K562 (cell line): ENCODE measurements at regions not wholly inside any gene's neighbourhood (a gene's known extent, or its start where the extent isn't known, plus 50 kb on each side); places are given as distances from the start of the nearest gene placed in this dataset.

Experiments used
- ATAC-seq: fragments of 200-7000 bp; cut with Tn5 transposase; 3 replicates; pipeline ENCODE4 v1.9.1; 2020; ENCODE audit warnings: moderate library complexity
- BruUV-seq: library from RNA; stranded (reverse); fragments of 400-500 nt; replicated peaks from 2 replicates; lab custom pipeline; 2021; lab: Mats Ljungman, UMichigan
- CTCF ChIA-PET: fragments of 300-600 bp; formaldehyde crosslinking; extraction: SDS; loops from one replicate; lab custom pipeline; 2021; ENCODE audit warnings: low intra/inter-chr PET ratio; lab: Yijun Ruan, JAX
- POLR2A ChIA-PET: fragments of 300-600, 350-650 bp; sonication (Branson Sonifier 250); formaldehyde crosslinking; extraction: SDS; loops from one replicate; lab custom pipeline; 2021; ENCODE audit warnings: antibody characterized with exemption, inconsistent platforms; lab: Yijun Ruan, JAX
- DNase-seq, 4 experiments: peaks; one replicate each; pipeline versions ENCODE4 v3.0.0 to v3.0.0-alpha.2; 2011 to 2018; ENCODE audit warnings: low spot score in 3 of 4, mixed read lengths in 3 of 4; ENCODE audit errors: extremely low read depth in 1 of 4
- FAIRE-seq: peaks from 2 replicates; lab custom pipeline; 2011; peaks lifted over from hg19 to GRCh38; lab: Jason Lieb, UNC
- H2AFZ ChIP-seq: 2 replicates; pipeline ENCODE4 v1.6.0; 2011; ENCODE audit warnings: low read depth, low read length, control low read depth, inconsistent platforms
- H3K27ac ChIP-seq: fragments of 200-600 bp; 3 replicates; pipeline ENCODE4 v1.8.0; 2011; ENCODE audit warnings: low read depth, mild to moderate bottlenecking, control low read depth, inconsistent platforms, low read length, moderate library complexity, mixed read lengths; ENCODE audit errors: extremely low read depth
- H3K27me3 ChIP-seq, 2 experiments: fragments of 300-600 bp in 1 of 2; 2 replicates in 1 of 2; 3 replicates in 1 of 2; pipeline versions ENCODE4 v1.6.0 to v1.8.0; 2011; ENCODE audit warnings: inconsistent platforms in 2 of 2, low read length in 2 of 2, mild to moderate bottlenecking in 1 of 2, mixed read lengths in 1 of 2, moderate library complexity in 1 of 2; ENCODE audit not compliant: control insufficient read depth in 2 of 2, insufficient read depth in 2 of 2
- H3K36me3 ChIP-seq: fragments of 300-600 bp; 3 replicates; pipeline ENCODE4 v1.8.0; 2011; ENCODE audit warnings: mild to moderate bottlenecking, low read length, inconsistent platforms; ENCODE audit not compliant: control insufficient read depth, insufficient read depth
- H3K4me1 ChIP-seq, 2 experiments: fragments of 200-600 bp in 1 of 2; replicated peaks in 1 of 2; 2 replicates in 1 of 2; 3 replicates in 1 of 2; pipeline versions ENCODE4 v1.5.1 to v1.8.0; 2011; ENCODE audit warnings: inconsistent platforms in 2 of 2, low read length in 2 of 2, mild to moderate bottlenecking in 1 of 2, mixed read lengths in 1 of 2, moderate library complexity in 1 of 2; ENCODE audit not compliant: control insufficient read depth in 2 of 2, insufficient read depth in 2 of 2
- H3K4me2 ChIP-seq: 2 replicates; pipeline ENCODE4 v1.6.1; 2011; ENCODE audit warnings: low read length, control low read depth, inconsistent platforms, mixed read lengths; ENCODE audit not compliant: insufficient read depth
- H3K4me3 ChIP-seq: fragments of 200-600 bp; sonication (generic), shearing (Covaris generic); 2 replicates; pipeline ENCODE4 v1.5.1; 2016; ENCODE audit warnings: control low read depth, inconsistent platforms
- H3K79me2 ChIP-seq: fragments of 200-600 bp; 3 replicates; pipeline ENCODE4 v1.8.0; 2011; ENCODE audit warnings: low read length, inconsistent platforms; ENCODE audit not compliant: control insufficient read depth, insufficient read depth
- H3K9ac ChIP-seq, 2 experiments: 2 replicates each; pipeline versions ENCODE4 v1.6.0 to v1.6.1; 2011; ENCODE audit warnings: low read depth in 2 of 2, low read length in 2 of 2, control low read depth in 1 of 2, inconsistent platforms in 1 of 2, mild to moderate bottlenecking in 1 of 2, mixed read lengths in 1 of 2; ENCODE audit not compliant: insufficient read depth in 1 of 2
- H3K9me1 ChIP-seq: one replicate; pipeline ENCODE4 v1.6.0; 2011; ENCODE audit warnings: inconsistent platforms, mild to moderate bottlenecking, low read length, moderate library complexity; ENCODE audit not compliant: control insufficient read depth, insufficient read depth
- H3K9me3 ChIP-seq: replicated peaks from 2 replicates; pipeline ENCODE4 v1.5.1; 2011; ENCODE audit warnings: low read depth, low read length, inconsistent platforms; ENCODE audit not compliant: control insufficient read depth, insufficient read depth
- H4K20me1 ChIP-seq: replicated peaks from 2 replicates; pipeline ENCODE4 v1.6.1; 2011; ENCODE audit warnings: low read length, inconsistent platforms, mixed read lengths; ENCODE audit not compliant: control insufficient read depth, insufficient read depth
- BACH1 ChIP-seq: fragments of 200-800 bp; sonication (Bioruptor generic); IDR thresholded peaks from 2 replicates; pipeline ENCODE4 v1.6.1; 2016; ENCODE audit warnings: missing genetic modification characterization, missing compliant biosample characterization
- C11orf30 ChIP-seq: fragments of 450-650 bp; IDR thresholded peaks from 2 replicates; pipeline ENCODE4 v1.6.1; 2016; ENCODE audit warnings: low read depth, mild to moderate bottlenecking
- CHD1 ChIP-seq: fragments of 200-600 bp; sonication (generic); IDR thresholded peaks from one replicate; pipeline ENCODE4 v1.6.1; 2012; ENCODE audit warnings: mild to moderate bottlenecking, moderate library complexity, low read length, inconsistent platforms
- CREB3 ChIP-seq: fragments of 450-650 bp; conservative IDR thresholded peaks from 2 replicates; pipeline ENCODE4 v1.6.1; 2016; ENCODE audit warnings: missing genetic modification characterization, low read depth, mild to moderate bottlenecking, missing compliant biosample characterization, moderate library complexity
- FOXM1 ChIP-seq, 2 experiments: fragments of 450-650 bp in 1 of 2; sonication (generic) in 1 of 2; formaldehyde crosslinking in 1 of 2; IDR thresholded peaks; 2 replicates each; pipeline versions ENCODE4 v1.6.1 to v1.9.0; 2017 to 2022; ENCODE audit warnings: low read depth in 2 of 2, mild to moderate bottlenecking in 2 of 2, missing genetic modification reagents in 1 of 2, moderate library complexity in 1 of 2
- IRF2 ChIP-seq: sonication (generic); formaldehyde crosslinking; IDR thresholded peaks from 2 replicates; pipeline ENCODE4 v1.8.1; 2022; ENCODE audit warnings: mild to moderate bottlenecking, missing genetic modification reagents
- PHF21A ChIP-seq: fragments of 450-650 bp; IDR thresholded peaks from 2 replicates; pipeline ENCODE4 v1.6.1; 2017; ENCODE audit warnings: low read depth, borderline replicate concordance
- PURB ChIP-seq: sonication (generic); formaldehyde crosslinking; IDR thresholded peaks from 2 replicates; pipeline ENCODE4 v1.9.0; 2021; ENCODE audit warnings: low read depth, mild to moderate bottlenecking, missing genetic modification reagents
- SMARCE1 ChIP-seq: fragments of 450-650 bp; IDR thresholded peaks from 2 replicates; pipeline ENCODE4 v1.7.1; 2016; ENCODE audit warnings: mild to moderate bottlenecking
- TAF1 ChIP-seq: IDR thresholded peaks from 2 replicates; pipeline ENCODE4 v1.6.1; 2011; ENCODE audit warnings: mild to moderate bottlenecking, low read length, moderate library complexity; ENCODE audit not compliant: insufficient read depth, control insufficient read depth, severe bottlenecking; ENCODE audit errors: extremely low read depth
- TRIM28 ChIP-seq: fragments of 450-650 bp; IDR thresholded peaks from 2 replicates; pipeline ENCODE4 v1.6.1; 2017
- TSHZ1 ChIP-seq: fragments of 250-450 bp; sonication (Bioruptor Pico); IDR thresholded peaks from 2 replicates; pipeline ENCODE4 v1.4.0; 2020; ENCODE audit warnings: mild to moderate bottlenecking, moderate library complexity
- WGBS: fragments of 100-300 bp; shearing (Covaris generic); methylation state at CpG from one replicate; pipeline ENCODE4 v1.1.6; 2016; ENCODE audit warnings: low coverage, mixed read lengths; ENCODE audit not compliant: insufficient coverage; ENCODE audit errors: missing lambda C conversion rate; 5-methylcytosine and 5-hydroxymethylcytosine counted together
- in situ Hi-C: fragments of 300-500 bp; cut with MboI; formaldehyde crosslinking; loops from 4 replicates; pipeline ENCODE4 v1.15.0; 2018; ENCODE audit warnings: inconsistent platforms, mixed read lengths
- intact Hi-C: fragments of 100-400 bp; cut with micrococcal nuclease; formaldehyde crosslinking; loops from 2 replicates; pipeline ENCODE4 v1.14.2; 2022

- in situ Hi-C loops (no loop called here), intact Hi-C loops (no loop called here)
- Histone ChIP-seq H3K4me1 (no peaks in the 10 kb centered on the region), H2AFZ (no peak overlapping the region), H4K20me1 (no peaks in the 10 kb centered on the region), H3K27ac (no peak overlapping the region), H3K36me3 (no peaks in the 10 kb centered on the region), H3K9me3 (no peaks in the 10 kb centered on the region), H3K4me2 (no peak overlapping the region), H3K4me3 (no peak overlapping the region), H3K9ac (no peak overlapping the region), H3K27me3 (no peaks in the 10 kb centered on the region), H3K79me2 (no peaks in the 10 kb centered on the region), H3K9me1 (no peaks in the 10 kb centered on the region)
- WGBS = 0% methylated on average over 3 of the region's 3 CpGs
- CTCF ChIA-PET = no interaction called here
- no peak for DNase-seq
- no TSS peak for BruUV-seq
- no peak for ATAC-seq
- POLR2A ChIA-PET = no interaction called here
- TF ChIP-seq SMARCE1 = no peak
- TF ChIP-seq TRIM28 = no peak
- TF ChIP-seq IRF2 (CRISPR knock-in tag) = no peak
- no peak for FAIRE-seq
Observed at GRCh38 chr17:13775450-13775849, 173.7 kb upstream of the HS3ST3A1 start.

GRCh38 chr17:13776027-13776551 lies 174.4 kb upstream of the HS3ST3A1 start:
- FAIRE-seq (no peak), DNase-seq (no peak), ATAC-seq (no peak)
- Histone ChIP-seq H3K27me3 (no peaks in the 10 kb centered on the region), H3K4me3 (no peak overlapping the region), H3K9me1 (no peaks in the 10 kb centered on the region), H3K4me1 (no peaks in the 10 kb centered on the region), H3K36me3 (no peaks in the 10 kb centered on the region), H3K9ac (no peak overlapping the region), H3K79me2 (no peaks in the 10 kb centered on the region), H3K27ac (no peak overlapping the region), H4K20me1 (no peaks in the 10 kb centered on the region), H2AFZ (no peak overlapping the region), H3K9me3 (no peaks in the 10 kb centered on the region), H3K4me2 (no peak overlapping the region)
- intact Hi-C loops = no loop called here
- ChIA-PET CTCF (no interaction called here), POLR2A (interaction anchor here (0.5 kb wide), 1 partner anchor 756 kb away, joined by 4 read pairs; no protein-coding TSS in a partner anchor)
- in situ Hi-C loops = no loop called here
- 0% methylated on average over 7 of the region's 7 CpGs for WGBS
- no TSS peak for BruUV-seq
- TF ChIP-seq TAF1 (no peak), C11orf30 (no peak), BACH1 (tag) (no peak), PURB (CRISPR knock-in tag) (no peak), FOXM1 (IDR thresholded peaks at IDR 0.05; ENCODE audit: low read depth) (no peak), FOXM1 (CRISPR knock-in tag; IDR thresholded peaks at IDR 0.05; ENCODE audit: low read depth) (no peak), CREB3 (tag) (no peak), CHD1 (no peak), PHF21A (no peak), TSHZ1 (no peak)
